Gastrocnemius medialis (tissue), 4 donors: ENCODE measurements at regions not wholly inside any gene's neighbourhood (a gene's known extent, or its start where the extent isn't known, plus 50 kb on each side); places are given as distances from the start of the nearest gene placed in this dataset.

Source experiments
- CTCF ChIP-seq, 5 experiments: fragments of 450-650 bp in 3 of 5; fragments of 200-600 bp in 2 of 5; sonication (generic) in 2 of 5; IDR thresholded peaks in 4 of 5; conservative IDR thresholded peaks in 1 of 5; 1 replicate in 4 of 5; 2 replicates in 1 of 5; pipeline ENCODE4 v1.5.1; 2016 to 2019; ENCODE audit warnings: antibody characterized with exemption in 5 of 5, mild to moderate bottlenecking in 3 of 5, moderate library complexity in 3 of 5
- POLR2A ChIP-seq, 2 donors: fragments of 450-650 bp; IDR thresholded peaks; one replicate each; pipeline ENCODE4 v1.6.1; 2017; ENCODE audit warnings: antibody characterized with exemption in 2 of 2, mild to moderate bottlenecking in 2 of 2, moderate library complexity in 2 of 2

GRCh38 chr10:117441361-117441760 lies 66.1 kb upstream of the PDZD8 start:
- TF ChIP-seq POLR2A (IDR thresholded peaks at IDR 0.05) (no peak), CTCF (IDR thresholded peaks at IDR 0.05 in 4 of 5, conservative IDR thresholded peaks at IDR 0.05 in 1 of 5) (no peak)
